Midbrain (tissue), 1 donor: ENCODE measurements at regions not wholly inside any gene's neighbourhood (a gene's known extent, or its start where the extent isn't known, plus 50 kb on each side); places are given as distances from the start of the nearest gene placed in this dataset.

Source experiments
- DNase-seq: peaks from one replicate; lab custom pipeline; 2025; lab: John Stamatoyannopoulos, UW

DNA sequence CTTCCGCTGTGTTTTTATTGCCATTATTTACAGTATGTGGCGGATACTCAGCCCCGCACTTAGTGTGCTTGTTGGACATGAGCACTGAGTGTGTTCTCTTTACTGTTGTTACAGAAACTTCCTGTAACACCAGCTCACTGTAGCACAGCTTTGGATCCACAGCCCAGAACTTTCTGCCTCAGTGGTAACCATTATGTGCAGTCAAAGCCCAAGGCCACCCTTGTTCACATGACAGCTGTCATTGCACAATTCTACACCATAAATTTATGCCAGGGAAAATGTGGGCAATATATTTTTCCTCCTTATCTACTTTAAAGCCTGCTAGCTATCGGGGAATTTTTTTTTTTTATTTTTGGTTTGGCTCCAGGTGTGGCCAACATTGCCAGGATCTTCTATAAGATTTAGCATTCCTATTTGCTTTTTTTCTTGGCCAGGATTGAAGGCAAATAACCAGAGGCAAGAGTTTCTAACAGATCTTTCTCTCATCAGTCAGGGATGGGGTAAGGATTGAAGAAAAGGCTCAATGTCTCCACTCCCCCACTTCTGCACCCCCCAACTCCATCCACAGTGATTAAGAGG is 176.0 kb upstream of the PELI2 start:
- DNase-seq, result no peak

DNA sequence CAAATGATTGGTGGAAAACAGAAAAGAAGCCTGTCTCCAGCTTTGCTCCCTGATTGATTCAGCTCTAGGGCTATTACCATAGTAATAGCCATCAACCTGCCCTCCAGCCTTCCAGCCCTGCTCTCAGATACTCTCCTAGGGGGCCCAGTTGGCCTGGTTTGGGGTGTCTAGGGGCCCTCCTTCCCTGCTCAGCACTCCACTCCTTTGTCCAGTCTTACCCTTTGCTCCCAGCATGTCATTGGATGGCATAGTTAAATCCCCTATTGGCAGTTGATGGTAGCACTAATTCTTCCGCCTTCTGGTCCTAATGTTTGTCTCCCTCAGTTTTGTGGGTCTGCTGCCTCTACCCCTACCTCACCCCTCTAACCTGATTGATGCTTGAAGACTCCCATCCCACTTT is 175.4 kb upstream of the PELI2 start:
- no peak for DNase-seq

DNA sequence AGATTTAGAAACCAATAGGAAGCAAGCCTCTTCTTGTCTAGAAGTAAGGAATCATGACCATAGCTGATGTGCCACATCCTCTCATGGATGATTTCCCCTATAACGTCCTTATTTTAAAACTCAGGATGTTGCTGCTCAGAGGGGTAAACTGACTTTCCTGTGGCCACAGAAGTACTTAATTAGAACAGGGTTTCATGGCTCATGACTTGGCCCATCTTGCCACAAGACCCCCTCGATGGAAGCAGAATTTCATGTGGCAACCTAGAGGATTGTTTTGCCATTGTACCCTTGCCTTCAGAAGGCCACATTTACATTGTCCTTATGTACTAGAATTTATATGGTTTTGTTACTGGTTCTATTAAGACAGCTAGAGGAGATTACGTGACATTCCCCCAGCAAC is 173.5 kb upstream of the PELI2 start:
- no peak for DNase-seq

DNA sequence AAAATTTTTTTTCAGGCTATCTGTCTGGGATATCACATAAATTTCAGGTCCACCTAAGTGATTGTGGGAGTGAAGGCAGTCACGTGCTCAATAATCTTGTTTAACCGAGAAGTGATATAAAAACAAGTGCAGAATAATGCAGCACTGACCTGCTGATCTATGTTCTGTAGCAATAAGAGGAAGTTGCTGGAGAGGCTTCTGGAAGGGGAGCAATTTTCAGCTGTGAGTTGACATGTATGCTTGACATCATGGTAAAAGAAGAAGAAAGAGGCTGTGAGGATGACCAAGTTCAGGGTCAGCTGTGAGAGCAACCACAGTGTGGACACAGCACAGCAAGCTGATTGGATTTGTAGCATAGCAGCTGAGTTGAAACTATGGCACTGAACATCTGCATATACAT is 172.0 kb upstream of the PELI2 start:
- DNase-seq, result no peak

DNA sequence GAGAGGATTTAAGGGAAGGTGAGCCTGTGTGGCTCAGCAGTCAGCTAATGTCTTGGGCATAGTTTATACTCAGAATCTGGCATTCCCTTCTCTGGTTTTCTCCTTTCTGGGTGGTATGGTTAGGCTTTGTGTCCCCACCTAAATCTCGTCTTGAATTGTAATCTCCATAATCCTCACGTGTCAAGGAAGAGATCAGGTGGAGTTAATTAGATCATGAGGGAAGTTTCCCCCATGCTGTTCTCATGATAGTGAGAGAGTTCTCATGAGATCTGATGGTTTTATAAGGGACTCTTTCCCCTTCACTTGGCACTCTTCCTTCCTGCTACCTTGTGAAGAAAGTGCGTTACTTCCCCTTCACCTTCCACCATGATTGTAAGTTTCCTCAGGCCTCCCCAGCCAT is 169.8 kb upstream of the PELI2 start:
- DNase-seq, result no peak

DNA sequence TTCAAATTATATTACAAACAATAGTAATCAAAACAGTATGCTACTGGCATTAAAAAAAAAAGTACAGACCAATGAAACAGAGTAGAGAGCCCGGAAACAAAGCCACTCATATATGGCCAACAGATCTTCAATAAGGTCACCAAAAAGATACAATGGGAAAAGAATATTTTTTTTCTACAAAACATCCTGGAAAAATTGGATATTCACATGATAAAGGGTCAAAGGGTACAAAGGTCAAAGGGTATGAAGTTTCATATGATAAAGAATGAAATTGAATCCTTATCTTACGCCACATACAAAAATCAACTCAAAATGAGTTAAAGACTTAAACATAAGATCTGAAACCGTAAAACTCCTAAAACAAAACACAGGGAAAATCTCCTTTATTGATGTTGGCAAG is 168.5 kb upstream of the PELI2 start:
- DNase-seq, result no peak

DNA sequence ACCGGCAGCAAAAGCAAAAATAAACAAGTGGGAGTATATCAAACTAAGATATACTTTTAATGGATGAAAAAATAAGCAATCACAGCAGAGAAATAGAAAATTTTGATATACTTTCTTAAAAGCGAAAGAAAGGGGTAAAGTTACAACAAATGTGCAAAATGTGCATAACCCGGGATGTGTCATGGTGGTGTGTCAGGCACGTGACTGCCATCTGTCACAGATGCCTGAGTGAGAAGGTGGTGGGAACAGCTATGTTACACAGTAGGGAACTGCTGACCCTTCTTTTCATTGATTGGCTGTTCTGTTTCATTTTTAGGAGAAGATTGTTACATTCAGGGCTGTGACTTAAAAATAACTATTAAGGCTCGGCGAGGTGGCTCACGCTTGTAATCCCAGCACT is 168.1 kb upstream of the PELI2 start:
- no peak for DNase-seq

DNA sequence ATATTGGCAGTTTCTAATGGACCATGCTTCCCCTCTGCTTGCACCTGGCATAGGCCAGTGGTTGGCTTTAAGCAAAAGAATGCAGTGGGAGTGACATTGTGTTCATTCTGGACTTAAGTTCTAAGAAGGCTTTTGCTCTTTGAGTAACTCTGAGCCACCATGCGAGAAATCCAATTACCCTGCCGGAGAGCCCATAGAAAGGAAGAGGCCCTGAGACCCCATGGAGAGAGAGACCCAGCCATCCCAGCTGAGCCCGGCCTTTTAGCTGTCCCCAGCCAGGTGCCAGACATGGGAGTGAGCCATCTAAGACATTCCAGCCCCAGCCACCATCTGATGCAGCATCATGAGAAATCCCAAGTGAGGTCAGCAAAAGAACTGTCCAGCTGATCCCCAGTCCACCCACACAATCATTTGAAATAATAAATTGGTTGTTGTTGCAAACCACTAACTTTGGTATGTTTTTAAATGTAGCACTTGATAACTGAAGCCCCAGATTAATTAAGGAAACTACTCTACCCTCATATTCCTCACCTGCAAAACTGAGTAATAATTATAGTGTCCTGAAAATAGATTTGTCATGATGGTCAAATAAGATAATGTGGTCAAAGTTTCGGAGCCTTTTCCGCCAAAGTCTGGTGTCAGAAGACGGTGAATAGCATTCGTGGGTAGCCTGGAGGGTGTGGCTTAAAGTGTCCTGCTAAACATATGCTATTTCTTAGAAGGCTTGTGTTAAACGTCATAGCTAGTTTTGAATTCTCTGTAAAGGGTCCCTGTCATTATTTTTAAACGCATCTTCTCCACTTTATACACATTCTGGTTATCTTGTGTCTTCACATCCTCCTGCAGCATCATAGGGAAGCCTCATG is 166.6 kb upstream of the PELI2 start:
- DNase-seq, result no peak

DNA sequence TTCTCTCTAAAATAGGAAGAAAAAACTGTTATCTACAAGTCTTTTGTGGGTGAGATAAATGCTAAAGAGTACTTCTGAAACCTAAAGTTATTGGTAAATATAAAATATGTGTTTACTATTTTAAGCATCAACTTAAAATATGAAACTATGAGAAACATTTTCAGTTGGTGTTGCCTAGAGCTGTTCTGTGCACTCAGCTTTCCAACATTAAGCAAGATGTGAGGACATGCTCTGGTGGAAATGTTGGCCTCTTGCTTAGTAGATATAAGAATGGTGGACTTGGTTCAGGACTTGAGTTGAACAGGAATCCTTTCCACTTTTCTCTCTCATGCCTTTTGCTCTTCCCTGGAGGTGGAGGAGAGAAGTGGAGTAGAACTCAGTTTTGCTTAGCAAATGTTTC is 164.1 kb upstream of the PELI2 start:
- DNase-seq, result no peak

DNA sequence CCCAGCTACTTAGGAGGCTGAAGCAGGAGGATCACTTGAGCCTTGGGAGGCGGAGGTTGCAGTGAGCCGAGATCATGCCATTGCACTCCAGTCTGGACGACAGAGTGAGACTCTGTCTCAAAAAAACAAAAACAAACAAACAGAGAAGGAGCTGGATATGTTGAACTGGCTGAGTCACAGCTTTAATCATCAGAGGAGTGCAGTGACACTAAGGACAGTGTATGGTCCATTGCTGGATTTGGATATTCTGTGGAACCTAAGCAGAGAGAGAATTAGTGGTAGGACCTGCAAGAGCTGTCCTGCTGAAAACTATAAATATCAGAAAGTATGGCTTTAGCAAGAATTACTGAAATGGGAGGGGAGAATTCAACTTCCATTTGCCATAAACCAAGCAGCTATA is 163.0 kb upstream of the PELI2 start:
- DNase-seq, result no peak

DNA sequence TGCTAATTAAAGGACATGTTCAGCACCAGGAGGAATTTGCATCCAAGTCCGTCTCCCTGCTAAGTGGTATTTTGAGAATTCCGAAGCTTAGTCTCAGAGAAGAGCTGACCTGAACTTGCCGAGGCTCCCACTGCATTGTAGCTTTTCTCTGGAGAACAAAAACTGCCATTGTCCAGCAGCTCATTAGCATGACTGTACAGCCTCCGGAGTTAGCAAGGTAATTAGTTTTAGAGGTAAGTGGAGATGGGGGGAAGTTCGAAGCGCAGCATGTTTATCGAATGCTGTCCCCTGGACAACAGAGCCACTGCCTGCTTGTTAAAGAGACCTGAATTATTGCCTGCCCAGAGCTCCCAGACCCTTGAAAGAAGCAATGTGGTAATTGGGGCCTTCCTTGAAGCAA is 160.3 kb upstream of the PELI2 start:
- DNase-seq, result peak; percentile 16

DNA sequence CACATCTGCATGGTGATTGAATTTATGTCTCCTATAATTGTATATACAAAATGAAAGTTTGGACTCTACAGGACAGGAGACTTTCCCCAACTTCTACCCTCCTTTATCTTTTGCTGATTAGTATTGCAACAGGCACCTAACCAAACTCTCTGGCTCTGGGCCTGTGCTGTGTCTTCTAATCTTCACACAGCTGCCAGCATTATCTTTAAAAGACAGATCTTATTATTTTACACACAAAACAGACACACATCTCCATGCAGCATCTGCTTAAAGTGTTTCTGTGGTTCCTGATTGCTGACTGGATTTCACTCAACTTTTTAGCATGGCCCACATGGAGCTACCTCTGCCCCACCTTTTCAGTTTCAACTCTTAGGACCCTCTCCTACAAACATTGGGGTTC is 154.9 kb upstream of the PELI2 start:
- DNase-seq, result no peak

DNA sequence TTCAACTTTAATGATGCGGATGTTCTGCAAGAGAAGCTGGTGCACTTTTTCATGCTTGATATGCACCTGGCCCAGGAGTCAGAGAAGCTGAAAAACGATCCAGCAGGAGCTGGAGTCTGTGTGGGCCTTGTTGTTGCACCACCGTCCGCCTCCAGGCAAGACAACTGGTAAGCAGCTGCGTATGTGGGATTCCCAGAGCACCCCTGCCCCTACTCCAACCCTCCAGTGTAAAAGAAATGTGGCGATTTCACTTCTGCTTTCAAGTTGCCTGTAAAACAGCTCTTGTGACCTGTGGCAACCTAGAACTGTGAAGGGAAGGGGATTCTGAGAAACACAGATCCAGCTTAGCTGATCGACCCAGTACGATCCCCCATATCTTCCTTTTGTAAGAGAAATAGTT is 154.1 kb upstream of the PELI2 start:
- no peak for DNase-seq

DNA sequence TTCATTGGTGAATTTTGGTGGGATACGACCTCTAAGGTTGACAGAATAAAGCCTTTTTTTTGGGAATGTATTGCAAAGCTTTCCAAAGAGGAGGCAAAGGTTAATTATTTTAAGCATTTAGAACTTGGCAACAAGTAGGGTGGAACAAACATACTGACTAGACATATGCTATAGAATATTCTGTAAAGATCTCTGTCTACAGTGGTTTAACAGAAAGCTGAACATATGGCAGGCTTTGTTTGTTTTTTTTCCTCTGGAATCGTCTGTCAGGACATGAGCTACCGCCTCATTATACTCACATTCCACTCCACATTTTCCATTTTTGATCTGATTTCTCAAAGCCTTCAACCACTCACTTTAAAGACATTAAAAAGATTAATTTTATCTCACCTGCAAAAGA is 153.4 kb upstream of the PELI2 start:
- no peak for DNase-seq

DNA sequence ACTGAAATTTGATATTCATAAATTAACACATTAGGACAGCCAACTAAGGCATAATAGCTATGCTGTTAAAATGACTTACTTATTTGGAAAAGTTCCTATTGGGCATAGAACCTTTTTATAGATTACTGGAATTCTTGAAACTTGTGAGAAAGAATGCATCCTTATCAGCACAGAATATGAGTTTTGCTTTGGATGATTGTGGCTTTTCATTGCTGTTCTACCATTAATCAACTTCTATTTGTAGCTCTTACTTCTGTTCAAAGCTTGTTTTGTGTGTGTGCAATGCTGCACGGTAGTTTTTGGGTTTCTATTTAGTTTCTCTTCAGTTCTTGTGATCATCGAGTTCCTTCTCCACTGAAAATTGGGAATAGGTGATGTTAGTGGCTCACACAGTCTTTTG is 152.4 kb upstream of the PELI2 start:
- no peak for DNase-seq

DNA sequence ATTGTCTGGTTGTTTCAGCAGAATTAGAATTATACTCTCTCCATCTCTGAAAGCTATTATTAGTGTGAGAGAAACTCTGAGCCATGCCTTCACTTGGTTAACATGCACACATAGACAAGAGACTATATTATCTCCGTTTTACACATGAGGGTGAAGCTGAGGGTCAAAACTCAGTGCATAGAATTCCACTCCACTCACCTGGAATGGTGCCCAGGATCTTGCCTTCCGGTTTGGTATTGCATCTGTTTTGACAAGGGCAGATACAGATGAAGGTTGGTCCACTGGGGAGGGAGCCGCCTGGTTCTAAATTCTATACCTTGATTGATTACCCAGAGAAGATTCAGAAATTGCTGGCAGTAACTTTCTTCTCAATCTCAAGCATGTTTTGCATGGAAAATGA is 149.5 kb upstream of the PELI2 start:
- no peak for DNase-seq

DNA sequence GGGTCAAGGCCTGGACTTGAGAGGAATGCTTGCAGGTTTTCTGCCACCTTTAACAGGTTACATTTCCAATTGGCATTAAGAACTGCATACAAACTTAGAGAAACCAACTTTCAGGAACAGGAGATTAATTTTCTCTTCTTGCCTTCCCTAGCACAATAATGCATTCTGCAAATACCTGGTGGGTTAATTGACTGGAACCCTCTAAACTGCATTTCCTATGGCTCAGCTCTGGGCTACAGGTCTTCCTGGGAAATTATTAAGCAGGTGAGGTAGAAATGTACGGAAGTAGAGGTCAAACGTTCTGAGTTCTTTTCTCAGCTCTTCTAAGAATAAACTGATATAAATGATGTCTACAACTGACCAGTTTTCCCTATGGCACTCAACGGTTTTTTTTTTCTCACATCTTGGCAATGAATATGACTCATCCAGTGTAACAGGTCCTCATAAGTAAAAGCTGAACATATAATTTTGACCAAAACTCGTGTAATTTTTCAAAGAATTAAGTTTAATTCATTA is 144.9 kb upstream of the PELI2 start:
- no peak for DNase-seq

DNA sequence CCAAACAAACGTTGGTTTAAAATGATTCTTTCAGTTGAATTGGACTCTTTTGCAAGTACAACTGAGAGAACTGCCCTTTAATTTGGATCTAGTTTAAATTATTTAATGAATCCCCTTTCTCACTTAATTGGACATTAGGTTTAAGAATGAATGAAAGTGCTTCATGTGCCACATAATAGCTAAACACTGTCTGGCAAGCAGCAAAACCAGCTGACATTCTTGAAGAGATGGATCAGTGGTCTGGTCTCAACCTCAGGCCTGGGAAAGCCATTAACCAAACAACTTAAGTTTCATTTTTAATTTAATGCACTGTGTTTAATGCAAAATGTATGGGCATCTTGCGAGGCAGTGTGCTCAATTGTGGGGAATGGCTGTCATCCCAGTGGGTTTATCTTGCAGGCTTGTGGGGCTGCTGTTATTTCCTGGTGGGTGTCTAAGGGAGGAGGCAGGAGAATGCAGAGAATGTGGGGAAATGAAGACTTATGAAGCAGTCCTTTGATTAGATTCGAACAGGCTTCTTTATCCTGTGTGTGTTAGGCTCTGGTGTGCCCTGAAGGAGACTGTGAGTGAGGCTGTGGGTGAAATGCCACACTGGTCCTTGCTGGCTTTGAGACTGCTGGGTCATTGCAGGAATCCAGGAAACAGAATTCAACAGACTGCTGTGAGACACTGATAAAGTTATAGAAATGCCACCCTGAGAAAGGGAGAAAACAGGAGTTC is 144.1 kb upstream of the PELI2 start:
- DNase-seq, result no peak

DNA sequence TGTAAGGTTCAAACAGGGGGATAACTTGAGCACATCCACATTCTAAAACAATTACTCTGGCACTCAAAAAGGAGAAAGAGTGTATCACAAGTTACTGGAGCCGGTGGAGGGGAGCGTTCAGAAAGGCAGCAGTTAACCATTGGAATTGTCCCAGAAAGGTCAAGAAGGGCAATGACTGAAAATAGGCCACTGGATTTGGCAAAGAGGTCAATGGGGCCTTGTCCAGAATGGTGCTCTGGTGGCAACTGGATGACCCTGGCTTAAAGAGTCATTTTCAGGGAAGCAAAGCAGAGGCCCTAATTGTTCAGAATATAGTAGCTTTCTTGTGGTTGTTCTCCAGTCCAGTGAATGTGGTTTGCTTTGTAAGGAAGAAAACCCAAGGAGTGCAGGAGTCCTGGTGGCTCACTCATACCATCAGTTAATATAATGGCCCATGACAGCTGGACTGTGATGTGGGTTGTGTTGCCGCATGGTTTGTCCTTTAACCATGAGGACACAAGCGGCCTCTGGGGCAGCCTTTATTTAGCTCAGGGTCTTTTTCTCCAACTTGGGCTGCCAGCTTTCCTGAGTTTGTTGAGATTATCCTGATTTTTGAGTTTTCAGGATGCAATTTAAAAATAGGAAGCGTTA is 142.8 kb upstream of the PELI2 start:
- DNase-seq, result no peak

DNA sequence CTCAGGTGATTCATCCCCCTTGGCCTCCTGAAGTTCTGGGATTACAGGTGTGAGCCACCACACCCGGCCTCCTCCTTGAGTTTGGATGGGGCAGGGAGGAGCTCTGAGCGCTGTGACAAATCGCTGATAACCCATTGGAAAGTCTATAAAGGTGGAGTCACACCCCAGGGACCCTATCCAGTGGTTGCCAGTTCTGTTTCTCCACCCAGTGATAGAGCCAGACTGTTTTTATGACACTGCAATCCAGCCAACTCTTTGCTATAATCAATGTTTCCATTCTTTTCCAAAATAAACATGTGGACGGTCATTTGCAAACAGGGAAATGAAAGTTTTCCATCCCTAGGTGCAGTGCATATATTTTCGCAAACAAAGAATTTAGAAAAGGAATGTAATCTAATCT is 142.0 kb upstream of the PELI2 start:
- DNase-seq, result no peak

DNA sequence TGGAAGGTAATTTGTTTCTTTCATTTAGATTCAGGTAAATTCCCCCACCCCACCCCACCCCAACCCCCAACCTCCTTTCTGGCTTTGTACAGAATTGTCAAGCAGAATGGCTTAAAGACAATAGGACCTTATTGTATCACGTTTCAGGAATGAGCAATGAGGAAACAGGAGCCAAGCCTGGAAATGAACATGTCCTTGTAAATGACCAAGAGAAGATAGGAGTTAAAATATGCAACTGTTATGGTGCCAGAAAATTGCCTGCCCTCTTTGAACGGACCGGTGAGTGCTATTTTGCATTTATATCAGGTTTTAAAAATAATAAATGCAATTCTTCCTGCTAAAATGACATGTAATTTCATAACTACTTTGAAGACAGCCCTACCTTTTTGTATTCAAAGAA is 141.6 kb upstream of the PELI2 start:
- DNase-seq, result no peak

DNA sequence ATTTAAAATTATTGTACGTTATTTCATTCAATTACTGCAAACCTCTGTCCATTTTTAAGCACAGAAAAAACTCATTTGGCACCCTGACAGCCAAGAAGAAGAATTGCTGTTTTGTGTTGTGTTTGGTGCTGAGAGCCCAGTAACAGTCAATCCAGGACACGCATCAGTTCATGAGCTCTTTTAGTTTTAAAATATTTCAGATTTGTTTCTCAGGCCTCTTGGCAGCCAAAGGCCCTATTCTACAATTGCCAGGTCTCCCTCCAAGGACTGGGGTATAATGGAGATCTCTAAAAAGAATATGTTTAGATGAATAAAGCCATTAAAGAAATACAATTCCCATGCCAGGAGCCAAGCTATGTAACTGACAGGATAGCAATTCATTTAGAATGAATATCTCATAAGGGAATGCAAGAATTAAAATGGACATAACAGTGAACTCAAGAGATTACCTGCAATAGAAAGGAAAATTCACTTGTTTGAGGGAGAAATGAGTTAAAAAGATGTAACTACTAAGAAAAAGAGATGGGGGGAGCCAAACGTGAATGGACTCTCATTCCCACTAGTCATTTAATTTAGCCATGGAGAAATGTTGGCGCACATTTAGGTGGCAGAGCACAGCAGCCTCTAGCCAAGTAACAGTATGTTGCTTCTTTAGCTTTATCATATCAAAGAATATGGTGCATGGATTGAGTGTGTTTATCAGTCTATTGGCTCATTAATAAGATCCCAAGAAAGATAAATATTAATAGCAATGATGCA is 140.6 kb upstream of the PELI2 start:
- peak; percentile 59 for DNase-seq
